RWPE1 (cell line): ENCODE measurements at regions not wholly inside any gene's neighbourhood (a gene's known extent, or its start where the extent isn't known, plus 50 kb on each side); places are given as distances from the start of the nearest gene placed in this dataset.

Experiments
- CTCF ChIA-PET: fragments of 350-600 bp; sonication (Branson Sonifier 250); formaldehyde crosslinking; extraction: SDS; loops from one replicate; lab custom pipeline; 2021; lab: Yijun Ruan, JAX
- POLR2A ChIA-PET: fragments of 400-600 bp; formaldehyde crosslinking; extraction: SDS; loops from one replicate; lab custom pipeline; 2020; ENCODE audit warnings: antibody characterized with exemption; ENCODE audit not compliant: low non-redundant PET; lab: Yijun Ruan, JAX
- DNase-seq: peaks from one replicate; pipeline ENCODE4 v3.0.0; 2012; ENCODE audit warnings: low spot score
- H3K27ac ChIP-seq: fragments of 450-650 bp; 2 replicates; pipeline ENCODE4 v1.5.1; 2017
- TF ChIP-seq, protein P1 (sequence below): fragments of 450-650 bp; conservative IDR thresholded peaks from 2 replicates; pipeline ENCODE4 v1.5.1; 2017; ENCODE audit warnings: low read depth, mild to moderate bottlenecking

DNA sequence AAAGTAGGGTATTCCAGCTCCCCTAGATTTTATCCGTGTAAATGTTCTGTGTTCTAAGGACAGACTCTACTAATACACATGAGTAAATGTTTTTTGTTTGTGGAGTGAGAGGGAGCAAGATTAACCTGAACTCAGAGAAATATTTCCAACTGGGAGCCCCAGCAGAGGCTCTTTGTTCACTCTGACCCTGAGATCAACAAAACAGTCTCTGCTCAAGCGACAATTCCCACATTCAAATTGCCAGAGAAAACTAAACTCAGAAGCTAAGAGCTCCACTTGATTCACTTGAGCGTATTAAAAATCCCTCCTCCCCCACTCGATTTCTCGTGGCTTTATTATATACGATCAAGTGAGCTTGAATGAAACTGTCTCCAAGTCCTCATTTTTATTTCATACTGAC lies 413.9 kb upstream of the JARID2 start:
- CTCF ChIA-PET: interaction anchor here (0.7 kb wide), 1 partner anchor 82 kb away, joined by 3 read pairs; no protein-coding TSS in a partner anchor
- no peak for DNase-seq
- POLR2A ChIA-PET: no interaction called here
- H3K27ac ChIP-seq: no peak overlapping the region
- TF ChIP-seq, protein P1, sequence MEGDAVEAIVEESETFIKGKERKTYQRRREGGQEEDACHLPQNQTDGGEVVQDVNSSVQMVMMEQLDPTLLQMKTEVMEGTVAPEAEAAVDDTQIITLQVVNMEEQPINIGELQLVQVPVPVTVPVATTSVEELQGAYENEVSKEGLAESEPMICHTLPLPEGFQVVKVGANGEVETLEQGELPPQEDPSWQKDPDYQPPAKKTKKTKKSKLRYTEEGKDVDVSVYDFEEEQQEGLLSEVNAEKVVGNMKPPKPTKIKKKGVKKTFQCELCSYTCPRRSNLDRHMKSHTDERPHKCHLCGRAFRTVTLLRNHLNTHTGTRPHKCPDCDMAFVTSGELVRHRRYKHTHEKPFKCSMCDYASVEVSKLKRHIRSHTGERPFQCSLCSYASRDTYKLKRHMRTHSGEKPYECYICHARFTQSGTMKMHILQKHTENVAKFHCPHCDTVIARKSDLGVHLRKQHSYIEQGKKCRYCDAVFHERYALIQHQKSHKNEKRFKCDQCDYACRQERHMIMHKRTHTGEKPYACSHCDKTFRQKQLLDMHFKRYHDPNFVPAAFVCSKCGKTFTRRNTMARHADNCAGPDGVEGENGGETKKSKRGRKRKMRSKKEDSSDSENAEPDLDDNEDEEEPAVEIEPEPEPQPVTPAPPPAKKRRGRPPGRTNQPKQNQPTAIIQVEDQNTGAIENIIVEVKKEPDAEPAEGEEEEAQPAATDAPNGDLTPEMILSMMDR: no peak

- POLR2A ChIA-PET: no interaction called here
- no peak for DNase-seq
- TF ChIP-seq, protein P1: no peak
- H3K27ac ChIP-seq: no peak overlapping the region
- CTCF ChIA-PET: interaction anchor here (0.6 to 0.7 kb wide), 3 partner anchors 24 to 431 kb away, joined by 3 read pairs; no protein-coding TSS in a partner anchor
These were observed 413.4 kb upstream of the JARID2 start for GRCh38 chr6:14832427-14832826.

GRCh38 chr6:14834851-14835530 lies 410.9 kb upstream of the JARID2 start:
- no peak overlapping the region for H3K27ac ChIP-seq
- TF ChIP-seq, protein P1: no peak
- ChIA-PET POLR2A (no interaction called here), CTCF (interaction anchor here (0.6 kb wide), 1 partner anchor 338 kb away, joined by 3 read pairs; no protein-coding TSS in a partner anchor)
- DNase-seq: no peak

GRCh38 chr6:14837435-14837834 lies 408.4 kb upstream of the JARID2 start:
- H3K27ac ChIP-seq: no peak overlapping the region
- TF ChIP-seq, protein P1: no peak
- no peak for DNase-seq
- CTCF ChIA-PET: no interaction called here
- POLR2A ChIA-PET: no interaction called here

- no peak for DNase-seq
- CTCF ChIA-PET: no interaction called here
- no peak overlapping the region for H3K27ac ChIP-seq
- POLR2A ChIA-PET: interaction anchor here (0.6 kb wide), 1 partner anchor 685 kb away, joined by 3 read pairs; no protein-coding TSS in a partner anchor
- TF ChIP-seq, protein P1: no peak
These were observed 407.7 kb upstream of the JARID2 start for GRCh38 chr6:14838133-14838583.

DNA sequence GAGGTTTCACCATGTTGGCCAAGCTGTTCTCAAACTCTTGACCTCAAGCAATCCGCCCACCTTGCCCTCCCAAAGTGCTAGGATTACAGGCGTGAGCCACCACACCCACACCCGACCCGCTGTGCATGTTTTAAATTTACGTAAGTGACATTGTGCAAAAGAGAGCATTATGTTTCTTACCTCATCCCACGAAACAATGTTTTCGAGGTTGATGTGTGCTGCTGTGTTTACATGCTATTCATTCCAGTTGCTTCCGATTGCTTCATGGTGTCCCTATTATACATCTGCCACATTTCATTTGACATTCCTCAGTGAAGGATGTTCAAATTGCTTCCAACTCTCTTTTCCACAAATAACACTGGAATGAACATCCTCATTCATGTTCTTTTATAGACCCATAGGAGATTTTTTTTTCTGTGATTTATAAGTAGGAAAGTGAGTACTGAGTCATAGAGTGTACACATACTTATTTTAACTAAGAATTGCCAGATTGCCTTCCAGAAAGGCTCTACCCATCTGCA lies 403.9 kb upstream of the JARID2 start:
- DNase-seq: no peak
- CTCF ChIA-PET: interaction anchor here (0.7 kb wide), 1 partner anchor 1238 kb away, joined by 4 read pairs; no protein-coding TSS in a partner anchor
- POLR2A ChIA-PET: no interaction called here
- TF ChIP-seq, protein P1: no peak
- H3K27ac ChIP-seq: no peak overlapping the region
